Ovary (tissue), 3 donors: ENCODE measurements at regions not wholly inside any gene's neighbourhood (a gene's known extent, or its start where the extent isn't known, plus 50 kb on each side); places are given as distances from the start of the nearest gene placed in this dataset.

ENCODE experiments used
- POLR2A ChIP-seq: fragments of 450-650 bp; IDR thresholded peaks from one replicate; pipeline ENCODE4 v1.6.1; 2017; ENCODE audit warnings: antibody characterized with exemption, mild to moderate bottlenecking, moderate library complexity
- TF ChIP-seq, protein P1 (sequence below), 3 donors: fragments of 450-650 bp in 2 of 3; fragments of 200-600 bp in 1 of 3; IDR thresholded peaks; one replicate each; pipeline versions ENCODE4 v1.5.1 to v1.8.0; 2016 to 2022; ENCODE audit warnings: antibody characterized with exemption in 3 of 3, mild to moderate bottlenecking in 1 of 3
- donor health status: DM: no; HTN: no; CAD: no.

DNA sequence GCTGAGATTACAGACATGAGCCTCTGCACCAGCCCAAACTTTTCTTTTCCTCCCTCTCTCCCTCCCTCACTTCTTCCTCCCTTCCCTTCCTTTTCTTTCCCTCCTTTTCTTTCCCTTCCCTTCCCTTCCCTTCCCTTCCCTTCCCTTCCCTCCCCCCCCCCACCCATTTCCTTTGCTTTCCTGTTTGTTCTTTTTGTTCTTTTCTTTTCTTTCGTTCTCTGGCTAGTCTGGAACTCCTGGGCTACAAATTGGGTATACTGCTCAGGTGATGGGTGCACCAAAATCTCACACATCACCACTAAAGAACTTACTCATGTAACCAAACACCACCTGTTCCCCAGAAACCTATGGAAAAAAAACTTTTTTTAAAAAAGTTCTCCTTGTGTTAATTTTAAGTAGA is 174.8 kb upstream of the CHODL start:
- TF ChIP-seq, protein P1, sequence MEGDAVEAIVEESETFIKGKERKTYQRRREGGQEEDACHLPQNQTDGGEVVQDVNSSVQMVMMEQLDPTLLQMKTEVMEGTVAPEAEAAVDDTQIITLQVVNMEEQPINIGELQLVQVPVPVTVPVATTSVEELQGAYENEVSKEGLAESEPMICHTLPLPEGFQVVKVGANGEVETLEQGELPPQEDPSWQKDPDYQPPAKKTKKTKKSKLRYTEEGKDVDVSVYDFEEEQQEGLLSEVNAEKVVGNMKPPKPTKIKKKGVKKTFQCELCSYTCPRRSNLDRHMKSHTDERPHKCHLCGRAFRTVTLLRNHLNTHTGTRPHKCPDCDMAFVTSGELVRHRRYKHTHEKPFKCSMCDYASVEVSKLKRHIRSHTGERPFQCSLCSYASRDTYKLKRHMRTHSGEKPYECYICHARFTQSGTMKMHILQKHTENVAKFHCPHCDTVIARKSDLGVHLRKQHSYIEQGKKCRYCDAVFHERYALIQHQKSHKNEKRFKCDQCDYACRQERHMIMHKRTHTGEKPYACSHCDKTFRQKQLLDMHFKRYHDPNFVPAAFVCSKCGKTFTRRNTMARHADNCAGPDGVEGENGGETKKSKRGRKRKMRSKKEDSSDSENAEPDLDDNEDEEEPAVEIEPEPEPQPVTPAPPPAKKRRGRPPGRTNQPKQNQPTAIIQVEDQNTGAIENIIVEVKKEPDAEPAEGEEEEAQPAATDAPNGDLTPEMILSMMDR (IDR thresholded peaks at IDR 0.05), result no peak
- no peak for TF ChIP-seq POLR2A
